ENCODE measurements at regions not wholly inside any gene's neighbourhood (a gene's known extent, or its start where the extent isn't known, plus 50 kb on each side); places are given as distances from the start of the nearest gene placed in this dataset.
"Not testable (repeated sequence)": the region's sequence is repeated elsewhere in the genome, so short reads cannot be mapped to it uniquely, and the experiment has no call there.

- DNase-seq: no peak
These were observed 185.3 kb downstream of the KIT start for GRCh38 chr4:54843106-54843505.

DNA sequence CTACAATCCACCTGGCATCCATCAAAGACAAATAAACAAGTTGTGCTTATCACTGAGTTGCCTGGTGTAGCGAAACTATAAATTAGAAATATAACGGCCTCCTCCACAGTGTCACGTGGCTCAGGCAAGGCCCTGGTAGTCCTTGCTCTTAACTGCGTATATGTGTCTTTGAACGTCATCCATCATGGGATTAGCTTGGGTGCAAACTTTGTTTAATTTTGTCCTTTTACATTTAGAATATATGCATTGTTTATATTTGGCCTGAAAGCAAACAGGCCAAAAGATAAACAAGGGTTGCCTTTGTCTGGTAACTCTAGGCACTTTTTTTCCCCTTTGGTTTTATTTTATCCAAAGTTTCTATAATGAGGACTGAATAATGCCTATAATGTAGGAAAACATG lies 184.9 kb downstream of the KIT start:
- DNase-seq: no peak

DNA sequence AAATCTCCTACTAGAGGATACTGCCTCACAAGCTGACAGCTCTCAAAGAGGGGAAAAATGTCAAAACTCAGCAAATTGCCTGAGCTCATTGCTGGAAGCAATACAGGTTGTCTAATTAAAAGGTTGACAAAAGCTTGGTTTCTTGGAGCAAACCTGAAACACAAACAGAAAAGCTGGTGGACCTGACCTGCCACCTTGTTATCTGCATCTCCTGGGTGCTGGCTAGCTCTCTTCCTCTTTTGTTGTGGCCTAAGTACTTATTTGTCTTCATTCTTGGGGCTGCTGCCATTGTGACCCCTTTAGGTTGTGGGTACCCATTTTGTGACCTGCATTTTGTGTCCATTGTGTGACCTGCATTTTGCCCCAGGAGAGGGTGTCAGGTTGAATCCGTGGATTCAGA lies 184.5 kb downstream of the KIT start:
- DNase-seq: no peak

DNA sequence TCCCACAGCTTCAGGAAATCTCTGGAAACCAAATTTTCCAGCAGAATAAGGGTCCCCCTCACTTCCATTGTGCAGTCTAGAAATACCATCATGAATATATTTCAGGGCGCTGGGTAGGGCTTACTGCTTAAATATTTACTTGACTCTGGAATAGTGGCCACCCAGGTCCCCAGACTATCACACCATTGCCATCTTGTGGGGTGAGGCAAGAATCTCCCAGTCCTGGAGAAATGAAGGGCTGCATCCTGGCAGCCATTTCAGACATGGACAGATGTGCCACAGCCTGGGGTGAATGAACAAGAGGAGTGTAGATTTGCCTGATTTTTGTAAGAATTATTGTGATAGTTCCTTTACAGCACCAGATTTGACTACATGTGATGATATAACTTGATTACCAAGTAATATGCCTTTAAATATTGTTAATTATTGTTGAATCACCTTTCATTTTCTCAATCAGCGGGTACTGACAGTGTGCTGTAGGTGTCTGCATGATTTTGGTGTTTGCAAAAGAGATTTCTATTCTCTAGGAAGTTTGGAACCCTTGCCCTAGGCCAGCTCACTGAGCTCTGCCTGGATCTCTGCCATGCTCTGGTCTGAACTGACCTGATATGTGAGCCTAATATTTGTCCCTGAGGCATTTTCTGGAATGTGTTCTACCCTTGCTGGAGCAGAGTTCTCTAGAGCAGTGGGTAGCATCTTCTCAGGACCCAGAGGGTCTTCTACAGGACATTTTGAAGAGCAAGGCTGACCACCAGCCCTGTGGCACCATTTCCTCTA lies 183.4 kb downstream of the KIT start:
- no peak for DNase-seq

DNA sequence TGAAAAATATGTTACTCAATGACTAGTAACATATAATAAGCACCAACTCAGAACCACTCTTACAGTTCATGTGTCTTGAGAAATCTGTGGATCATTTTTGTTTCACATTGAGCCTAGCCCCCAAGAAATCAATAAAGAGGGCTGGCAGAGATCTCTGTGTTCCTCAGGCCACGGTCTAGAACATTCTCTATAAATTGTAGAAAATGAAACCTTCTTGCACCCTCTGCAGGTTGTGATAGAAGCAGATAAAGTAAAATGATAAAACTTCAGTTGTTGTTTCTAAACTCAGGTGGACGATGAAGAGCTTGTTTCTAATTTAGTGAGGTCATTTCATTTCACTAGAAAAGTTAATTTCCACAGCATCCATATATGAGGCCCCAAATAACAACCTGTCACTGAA lies 182.7 kb downstream of the KIT start:
- no peak for DNase-seq

GRCh38 chr4:54838301-54838700 lies 180.5 kb downstream of the KIT start:
- DNase-seq: no peak

- DNase-seq: no peak
These were observed 179.9 kb downstream of the KIT start for GRCh38 chr4:54837576-54838140.

- DNase-seq: not testable (repeated sequence)
These were observed 170.6 kb downstream of the KIT start for GRCh38 chr4:54828361-54828760.

DNA sequence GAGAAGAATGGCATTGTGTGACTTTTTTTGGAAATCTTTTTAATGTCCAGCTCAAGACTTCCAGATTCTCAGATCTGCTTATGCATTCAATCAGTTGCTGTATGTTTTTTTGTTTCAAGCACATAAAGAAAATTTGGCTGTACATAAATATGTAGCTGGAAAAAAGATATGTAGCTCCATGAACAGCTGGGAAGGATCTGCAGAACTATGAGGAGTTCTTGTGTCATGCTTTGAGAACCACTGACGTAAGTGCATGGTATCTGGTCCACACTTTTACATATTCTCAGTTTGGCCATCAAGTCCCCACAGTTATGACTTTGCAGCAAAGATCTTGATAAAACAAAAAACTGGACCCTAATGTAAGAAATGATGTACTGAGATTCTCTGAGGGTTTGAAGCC lies 165.9 kb downstream of the KIT start:
- no peak for DNase-seq

DNA sequence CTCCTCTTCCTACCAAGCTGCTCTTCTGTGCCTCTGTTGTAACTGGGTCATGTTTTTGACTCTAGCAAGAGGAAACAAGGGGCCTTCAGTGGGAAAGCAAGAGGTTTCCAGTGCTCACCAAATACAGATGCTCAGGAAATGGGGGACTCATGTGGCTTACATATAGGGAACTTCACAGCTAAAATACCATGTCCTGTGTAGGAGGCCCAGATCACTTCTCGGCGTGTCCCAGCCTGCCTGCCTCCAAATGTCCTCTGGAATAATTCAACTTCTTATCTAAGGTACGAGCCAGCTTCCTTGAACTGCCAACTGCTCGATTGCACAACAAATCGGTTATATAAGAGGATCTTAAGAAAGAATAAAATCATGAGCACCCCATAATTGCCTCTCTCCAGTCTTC lies 161.3 kb downstream of the KIT start:
- DNase-seq: no peak

DNA sequence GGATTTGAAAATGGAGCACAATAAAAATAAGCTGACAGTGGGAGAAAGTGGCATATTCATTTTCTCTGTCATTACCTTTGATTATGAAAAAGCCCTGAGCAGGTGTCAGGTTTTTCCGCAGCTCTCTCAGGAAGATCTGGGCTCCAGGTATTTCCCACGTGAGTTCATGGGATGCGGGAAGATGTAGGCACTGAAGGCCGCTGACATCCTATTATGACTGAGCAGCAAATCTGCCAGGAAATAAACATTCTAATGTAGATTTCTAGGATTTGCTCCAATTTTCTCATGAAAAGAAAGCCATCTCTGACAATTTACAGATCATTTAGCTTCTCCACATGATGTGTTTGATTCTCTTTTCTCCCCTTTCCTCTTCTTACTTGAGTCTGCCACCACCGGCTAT lies 160.7 kb downstream of the KIT start:
- DNase-seq: no peak

GRCh38 chr4:54813674-54814073 lies 155.9 kb downstream of the KIT start:
- no peak for DNase-seq

DNA sequence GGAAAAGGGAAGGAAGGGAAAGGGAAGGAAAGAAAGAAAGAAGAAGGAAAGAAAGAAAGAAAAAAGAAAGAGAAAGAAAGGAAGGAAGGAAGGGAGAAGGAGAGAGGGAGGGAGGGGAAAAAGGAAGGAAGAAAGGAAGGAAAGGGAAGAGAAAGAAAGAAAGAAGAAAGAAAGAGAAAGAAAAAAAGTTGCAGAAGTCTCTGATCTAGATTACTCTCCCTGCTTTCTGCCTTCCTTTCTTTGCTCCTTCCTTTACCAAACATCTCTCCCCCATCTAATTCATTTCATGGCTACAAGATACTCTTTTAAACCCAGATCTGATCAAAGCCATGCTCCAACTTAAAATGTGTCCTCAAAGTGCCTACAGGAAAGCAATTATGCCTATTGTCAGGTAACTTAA lies 148.6 kb downstream of the KIT start:
- no peak for DNase-seq

DNA sequence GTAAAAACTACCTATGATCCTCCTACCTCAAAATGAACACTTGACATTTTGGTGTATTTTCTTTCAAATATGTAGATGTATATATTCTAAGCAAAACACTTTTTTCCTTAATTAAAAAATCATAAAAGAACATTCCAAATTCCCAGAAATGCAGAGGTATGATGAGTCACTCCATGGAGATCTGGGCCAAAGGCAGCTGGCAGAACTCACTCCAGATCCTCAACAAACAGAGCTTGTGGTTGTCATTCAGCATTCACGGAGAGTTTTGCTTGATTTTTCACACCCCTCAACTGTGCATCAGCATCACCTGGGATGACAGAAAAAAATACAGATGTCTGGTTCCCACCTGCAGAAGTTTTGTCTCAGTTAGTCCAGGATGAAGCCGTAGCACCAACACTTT lies 144.6 kb downstream of the KIT start:
- DNase-seq: no peak

- DNase-seq: no peak
These were observed 143.2 kb downstream of the KIT start for GRCh38 chr4:54800831-54801530.

- DNase-seq: no peak
These were observed 136.8 kb downstream of the KIT start for GRCh38 chr4:54794579-54794978.

- no peak for DNase-seq
These were observed 136.2 kb downstream of the KIT start for GRCh38 chr4:54793856-54794422.
